GM12873 (cell line): ENCODE measurements at regions not wholly inside any gene's neighbourhood (a gene's known extent, or its start where the extent isn't known, plus 50 kb on each side); places are given as distances from the start of the nearest gene placed in this dataset.

Experiments
- CTCF ChIP-seq: IDR thresholded peaks from 2 replicates; pipeline ENCODE4 v1.5.1; 2012; ENCODE audit warnings: low read depth, mild to moderate bottlenecking, moderate library complexity, low read length, control low read depth; ENCODE audit not compliant: insufficient read depth; ENCODE audit errors: missing control alignments

GRCh38 chr14:29982171-29982570 is 54.5 kb upstream of the PRKD1 start:
- no peak for TF ChIP-seq CTCF

- TF ChIP-seq CTCF: no peak
These were observed 55.3 kb upstream of the PRKD1 start for GRCh38 chr14:29982993-29983392.

GRCh38 chr14:29990993-29991392 is 63.3 kb upstream of the PRKD1 start:
- no peak for TF ChIP-seq CTCF

GRCh38 chr14:29993143-29993542 is 65.5 kb upstream of the PRKD1 start:
- TF ChIP-seq CTCF: no peak

GRCh38 chr14:29999013-29999539 is 71.4 kb upstream of the PRKD1 start:
- no peak for TF ChIP-seq CTCF

GRCh38 chr14:30002859-30003258 is 75.2 kb upstream of the PRKD1 start:
- no peak for TF ChIP-seq CTCF

GRCh38 chr14:30005114-30005808 is 77.6 kb upstream of the PRKD1 start:
- TF ChIP-seq CTCF: peak; percentile 54
